Uterus (tissue), 2 donors: ENCODE measurements at regions not wholly inside any gene's neighbourhood (a gene's known extent, or its start where the extent isn't known, plus 50 kb on each side); places are given as distances from the start of the nearest gene placed in this dataset.

Experiments used
- POLR2A ChIP-seq, 2 donors: fragments of 450-650 bp; IDR thresholded peaks; one replicate each; pipeline ENCODE4 v1.6.1; 2016; ENCODE audit warnings: antibody characterized with exemption in 2 of 2, mild to moderate bottlenecking in 1 of 2, moderate library complexity in 1 of 2
- TF ChIP-seq, protein P1 (sequence below), 4 experiments: fragments of 200-600 bp in 2 of 4; fragments of 450-650 bp in 2 of 4; sonication (generic) in 2 of 4; IDR thresholded peaks; one replicate each; pipeline ENCODE4 v1.5.1; 2016 to 2019; ENCODE audit warnings: antibody characterized with exemption in 4 of 4, mild to moderate bottlenecking in 2 of 4, moderate library complexity in 1 of 4

DNA sequence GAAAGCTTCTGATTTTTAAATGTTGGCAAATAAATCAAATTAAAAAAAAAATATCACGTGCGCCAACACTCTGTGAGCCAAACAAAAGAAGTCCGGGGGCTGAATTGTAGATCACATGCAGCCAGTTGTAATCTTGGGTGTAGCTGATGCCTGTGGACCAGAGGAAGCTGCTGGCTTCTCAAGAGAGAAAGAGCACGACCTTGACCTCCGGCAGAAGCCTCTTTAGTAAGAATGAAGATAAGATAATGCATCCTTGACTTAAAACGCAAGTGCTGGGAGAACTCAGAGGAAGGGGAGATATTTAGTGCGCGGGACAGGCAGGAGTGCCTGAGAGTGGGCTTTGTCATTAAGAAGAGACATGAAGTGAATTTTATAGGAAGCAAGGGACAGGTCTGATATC, 162.8 kb upstream of the TBX3 start:
- TF ChIP-seq POLR2A (IDR thresholded peaks at IDR 0.05) = no peak
- TF ChIP-seq, protein P1, sequence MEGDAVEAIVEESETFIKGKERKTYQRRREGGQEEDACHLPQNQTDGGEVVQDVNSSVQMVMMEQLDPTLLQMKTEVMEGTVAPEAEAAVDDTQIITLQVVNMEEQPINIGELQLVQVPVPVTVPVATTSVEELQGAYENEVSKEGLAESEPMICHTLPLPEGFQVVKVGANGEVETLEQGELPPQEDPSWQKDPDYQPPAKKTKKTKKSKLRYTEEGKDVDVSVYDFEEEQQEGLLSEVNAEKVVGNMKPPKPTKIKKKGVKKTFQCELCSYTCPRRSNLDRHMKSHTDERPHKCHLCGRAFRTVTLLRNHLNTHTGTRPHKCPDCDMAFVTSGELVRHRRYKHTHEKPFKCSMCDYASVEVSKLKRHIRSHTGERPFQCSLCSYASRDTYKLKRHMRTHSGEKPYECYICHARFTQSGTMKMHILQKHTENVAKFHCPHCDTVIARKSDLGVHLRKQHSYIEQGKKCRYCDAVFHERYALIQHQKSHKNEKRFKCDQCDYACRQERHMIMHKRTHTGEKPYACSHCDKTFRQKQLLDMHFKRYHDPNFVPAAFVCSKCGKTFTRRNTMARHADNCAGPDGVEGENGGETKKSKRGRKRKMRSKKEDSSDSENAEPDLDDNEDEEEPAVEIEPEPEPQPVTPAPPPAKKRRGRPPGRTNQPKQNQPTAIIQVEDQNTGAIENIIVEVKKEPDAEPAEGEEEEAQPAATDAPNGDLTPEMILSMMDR (IDR thresholded peaks at IDR 0.05) = no peak
